Retinal pigment epithelial cell (primary cell): ENCODE measurements at regions not wholly inside any gene's neighbourhood (a gene's known extent, or its start where the extent isn't known, plus 50 kb on each side); places are given as distances from the start of the nearest gene placed in this dataset.

Experiments
- DNase-seq: peaks from one replicate; pipeline ENCODE4 v3.0.0-alpha.2; 2010; ENCODE audit warnings: low read depth
- H3K4me3 ChIP-seq: 2 replicates; pipeline ENCODE4 v1.5.1; 2011; ENCODE audit warnings: mild to moderate bottlenecking, low read length, control low read depth, moderate library complexity
- TF ChIP-seq, protein P1 (sequence below): conservative IDR thresholded peaks from 2 replicates; pipeline ENCODE4 v1.5.1; 2011; ENCODE audit warnings: low read depth, low read length, control low read depth, inconsistent platforms

- DNase-seq, result no peak
- TF ChIP-seq, protein P1, sequence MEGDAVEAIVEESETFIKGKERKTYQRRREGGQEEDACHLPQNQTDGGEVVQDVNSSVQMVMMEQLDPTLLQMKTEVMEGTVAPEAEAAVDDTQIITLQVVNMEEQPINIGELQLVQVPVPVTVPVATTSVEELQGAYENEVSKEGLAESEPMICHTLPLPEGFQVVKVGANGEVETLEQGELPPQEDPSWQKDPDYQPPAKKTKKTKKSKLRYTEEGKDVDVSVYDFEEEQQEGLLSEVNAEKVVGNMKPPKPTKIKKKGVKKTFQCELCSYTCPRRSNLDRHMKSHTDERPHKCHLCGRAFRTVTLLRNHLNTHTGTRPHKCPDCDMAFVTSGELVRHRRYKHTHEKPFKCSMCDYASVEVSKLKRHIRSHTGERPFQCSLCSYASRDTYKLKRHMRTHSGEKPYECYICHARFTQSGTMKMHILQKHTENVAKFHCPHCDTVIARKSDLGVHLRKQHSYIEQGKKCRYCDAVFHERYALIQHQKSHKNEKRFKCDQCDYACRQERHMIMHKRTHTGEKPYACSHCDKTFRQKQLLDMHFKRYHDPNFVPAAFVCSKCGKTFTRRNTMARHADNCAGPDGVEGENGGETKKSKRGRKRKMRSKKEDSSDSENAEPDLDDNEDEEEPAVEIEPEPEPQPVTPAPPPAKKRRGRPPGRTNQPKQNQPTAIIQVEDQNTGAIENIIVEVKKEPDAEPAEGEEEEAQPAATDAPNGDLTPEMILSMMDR, result no peak
- H3K4me3 ChIP-seq, result no peak overlapping the region
Observed at GRCh38 chr5:4440536-4440935, 699.6 kb upstream of the ADAMTS16 start.

GRCh38 chr5:4442221-4442620 lies 697.9 kb upstream of the ADAMTS16 start:
- TF ChIP-seq, protein P1, result no peak
- no peak overlapping the region for H3K4me3 ChIP-seq
- DNase-seq, result no peak

- DNase-seq, result no peak
- TF ChIP-seq, protein P1, result no peak
- H3K4me3 ChIP-seq, result no peak overlapping the region
Observed at GRCh38 chr5:4447657-4448056, 692.5 kb upstream of the ADAMTS16 start.

DNA sequence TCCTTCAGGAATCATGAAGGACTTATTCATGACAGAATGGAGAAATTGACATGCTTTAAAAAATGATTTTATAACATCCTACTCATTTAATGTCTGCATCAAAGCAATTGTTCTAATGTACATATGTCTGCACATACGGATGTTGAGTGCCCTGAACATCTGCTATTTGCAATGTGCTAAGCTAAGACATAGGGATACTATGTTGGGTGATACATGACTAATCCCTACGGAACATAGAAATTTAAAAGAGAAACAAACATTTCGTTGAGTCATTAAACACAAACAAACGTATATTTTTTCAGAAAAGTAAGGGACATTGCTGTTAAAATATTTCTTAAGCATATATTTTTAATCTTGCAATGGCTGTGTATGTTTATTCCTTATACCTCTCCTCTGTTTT lies 686.5 kb upstream of the ADAMTS16 start:
- TF ChIP-seq, protein P1, result no peak
- no peak overlapping the region for H3K4me3 ChIP-seq
- no peak for DNase-seq

DNA sequence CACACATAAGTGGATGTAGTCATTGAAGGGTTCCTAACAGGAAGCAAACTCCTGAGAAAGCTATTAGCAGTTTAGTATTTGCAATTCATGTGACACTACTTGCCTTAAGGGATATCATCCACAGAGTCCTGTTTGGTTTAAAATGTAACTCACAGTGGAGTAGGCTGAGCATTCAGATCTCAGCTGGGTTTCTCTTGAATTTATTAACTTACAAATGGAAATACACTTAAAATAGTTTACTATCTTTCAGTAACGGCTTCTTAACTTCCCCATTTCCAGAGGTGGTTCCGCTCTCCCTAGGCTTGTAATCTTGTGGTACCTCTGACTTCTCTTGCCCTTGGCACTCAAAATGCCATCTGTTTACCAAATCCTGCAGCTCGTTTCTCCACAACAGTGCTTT lies 660.7 kb upstream of the ADAMTS16 start:
- no peak overlapping the region for H3K4me3 ChIP-seq
- TF ChIP-seq, protein P1, result no peak
- DNase-seq, result no peak

DNA sequence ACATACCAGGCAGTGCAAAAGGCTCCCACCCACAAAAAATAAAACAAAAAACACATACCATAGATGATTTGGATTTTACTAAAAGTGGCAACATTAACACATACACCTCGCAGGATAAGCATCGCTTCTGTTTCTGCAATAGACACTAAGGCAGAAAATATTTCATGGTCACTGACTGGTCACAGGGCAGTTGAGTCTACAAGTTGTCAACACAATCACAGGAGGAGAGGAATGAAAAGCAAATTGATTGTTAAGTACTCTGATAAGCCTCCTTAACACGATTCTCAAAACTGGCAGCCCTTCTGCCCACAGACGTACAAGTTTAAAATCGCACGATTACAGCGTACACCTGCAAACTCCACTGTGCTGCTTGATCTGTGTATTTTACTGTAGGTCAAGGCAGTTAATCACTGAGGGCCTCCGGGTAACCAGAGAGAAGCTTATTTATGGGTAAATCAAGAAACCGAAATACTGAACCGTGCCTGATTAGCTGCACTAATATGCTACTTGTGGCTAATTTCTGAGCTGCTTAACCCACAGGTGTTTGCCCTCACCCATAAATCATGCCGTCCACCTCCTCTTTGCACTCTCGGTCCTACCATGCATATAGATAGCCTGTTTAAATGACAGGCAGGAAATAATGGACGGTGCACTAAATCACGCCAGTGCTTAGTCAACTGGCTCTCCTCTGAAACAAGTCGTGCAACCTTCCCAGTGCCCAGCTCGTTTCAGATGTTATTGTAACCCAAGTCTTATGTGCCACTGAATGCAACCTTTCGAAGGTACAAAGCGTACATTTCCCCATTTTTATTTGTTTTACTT lies 659.4 kb upstream of the ADAMTS16 start:
- H3K4me3 ChIP-seq, result no peak overlapping the region
- TF ChIP-seq, protein P1, result no peak
- DNase-seq, result no peak

DNA sequence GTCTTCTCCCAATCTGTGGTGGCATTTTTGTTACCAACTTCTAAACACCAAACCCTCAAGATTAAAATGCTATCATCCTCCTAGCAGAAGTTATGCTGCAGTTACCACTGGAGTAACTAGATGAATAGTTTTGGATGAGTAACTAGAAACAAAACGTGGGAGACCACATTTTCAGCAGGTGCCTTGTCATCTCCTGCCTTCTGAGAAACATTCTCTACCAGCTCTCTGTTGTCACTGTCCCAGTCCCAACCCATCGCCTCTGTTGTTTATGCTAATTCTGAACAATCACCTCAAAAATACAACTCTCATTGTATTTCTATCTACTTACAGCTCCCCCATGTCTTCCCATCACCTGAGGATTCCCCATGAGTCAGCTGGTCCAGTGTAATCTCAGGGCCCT lies 652.5 kb upstream of the ADAMTS16 start:
- H3K4me3 ChIP-seq, result no peak overlapping the region
- TF ChIP-seq, protein P1, result no peak
- no peak for DNase-seq
